Jurkat, Clone E6-1 (cell line): ENCODE measurements at regions not wholly inside any gene's neighbourhood (a gene's known extent, or its start where the extent isn't known, plus 50 kb on each side); places are given as distances from the start of the nearest gene placed in this dataset.

ENCODE experiments used
- DNase-seq: peaks from one replicate; pipeline ENCODE4 v3.0.0-alpha.2; 2011; ENCODE audit warnings: low read depth, low spot score
- H3K4me3 ChIP-seq: 2 replicates; pipeline ENCODE4 v1.5.1; 2011; ENCODE audit warnings: mild to moderate bottlenecking, low read length, control low read depth, moderate library complexity

DNA sequence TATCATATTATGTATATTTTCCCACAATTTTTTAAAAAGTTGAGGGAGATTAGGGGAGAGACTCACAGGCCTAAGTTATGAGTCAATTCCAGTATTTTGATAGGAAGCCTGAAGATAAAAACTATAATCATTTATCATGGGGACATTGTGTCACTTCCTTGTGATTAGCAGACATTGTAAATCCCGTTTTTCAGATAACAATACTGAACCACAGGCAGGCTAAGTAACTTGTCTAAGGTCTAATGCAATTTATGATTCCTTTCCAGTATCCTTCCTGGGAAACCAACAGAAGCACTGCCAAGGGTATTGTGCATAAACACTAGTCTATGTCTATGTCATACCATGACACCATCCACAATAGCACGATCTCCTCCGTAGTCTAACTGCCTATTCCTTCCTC lies 235.2 kb upstream of the PIK3C3 start:
- DNase-seq, result no peak
- no peak overlapping the region for H3K4me3 ChIP-seq

DNA sequence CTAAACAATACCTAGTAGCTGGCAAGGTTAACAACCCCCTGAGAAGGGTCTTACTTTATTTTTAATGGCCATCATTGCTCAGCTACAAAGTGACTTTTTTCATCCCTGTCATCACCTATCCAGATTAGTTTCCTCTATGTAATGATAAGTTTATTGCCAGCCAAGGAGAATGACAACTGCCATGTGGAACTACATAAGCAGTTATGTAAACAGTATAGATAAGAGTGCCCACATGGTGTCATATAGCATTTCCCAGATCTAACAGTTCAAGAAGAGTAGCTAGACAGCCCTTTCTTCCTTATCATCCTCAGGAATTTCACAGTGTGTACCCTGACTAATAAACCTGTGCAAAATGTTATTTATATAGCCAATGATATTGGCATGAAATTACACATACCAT lies 240.2 kb upstream of the PIK3C3 start:
- no peak for DNase-seq
- no peak overlapping the region for H3K4me3 ChIP-seq

DNA sequence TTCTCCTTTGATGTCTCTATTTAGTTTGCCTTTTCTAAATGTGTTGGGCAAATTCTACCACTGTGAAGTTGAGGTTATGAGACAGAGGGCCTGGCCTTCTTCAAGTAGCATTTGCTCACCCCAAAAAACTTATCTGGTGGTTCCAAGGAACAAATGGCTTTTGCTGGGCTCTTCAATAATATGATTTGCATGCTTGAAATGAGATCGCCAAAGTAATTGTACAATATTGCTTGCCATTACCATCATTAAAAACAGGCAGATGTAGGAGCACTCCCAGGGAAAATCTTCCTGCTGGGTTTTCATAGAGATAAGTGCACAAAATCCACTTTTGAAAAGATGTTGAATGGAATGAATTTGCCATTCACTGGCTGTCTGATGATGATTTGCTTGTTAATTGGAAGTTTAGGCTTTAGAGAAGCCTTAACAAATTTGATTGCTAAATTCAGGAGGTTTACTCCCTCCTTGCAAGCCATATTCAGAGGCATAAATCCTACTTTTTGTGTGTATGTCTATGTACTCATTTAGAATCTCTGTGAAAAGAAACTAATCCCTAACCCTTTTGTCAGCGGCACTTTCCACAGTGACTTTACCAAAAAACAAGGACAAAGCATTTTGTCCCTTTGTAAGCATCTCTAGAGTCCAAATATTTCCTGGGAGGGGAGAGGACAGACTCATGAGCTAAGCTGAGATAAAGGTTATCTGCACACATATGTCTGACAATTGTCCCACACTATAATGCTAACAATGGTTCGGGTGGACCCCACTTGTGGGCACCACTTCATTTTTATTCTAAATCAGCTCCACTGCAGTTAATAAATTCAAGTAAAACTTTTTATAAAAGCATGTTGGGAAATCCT lies 240.8 kb upstream of the PIK3C3 start:
- no peak for DNase-seq
- H3K4me3 ChIP-seq, result no peak overlapping the region

DNA sequence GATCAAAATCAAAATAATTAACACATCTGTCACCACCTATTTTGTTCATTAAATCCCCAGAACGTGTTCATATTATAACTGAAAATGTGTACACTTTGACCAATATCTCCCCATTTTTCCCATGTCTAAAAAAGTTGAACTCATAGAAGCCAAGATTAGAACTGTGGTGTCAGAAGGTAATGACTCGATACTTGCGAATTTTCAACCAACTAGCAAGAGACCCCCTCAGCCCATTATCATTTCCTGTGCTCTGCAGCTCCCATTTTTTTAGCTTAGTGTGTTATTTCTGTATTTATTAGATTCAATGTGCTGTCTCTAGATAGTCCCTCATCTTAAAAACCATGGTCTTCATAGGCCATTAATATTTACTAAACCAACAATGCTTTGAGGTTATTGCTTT lies 248.7 kb upstream of the PIK3C3 start:
- DNase-seq, result no peak
- no peak overlapping the region for H3K4me3 ChIP-seq

DNA sequence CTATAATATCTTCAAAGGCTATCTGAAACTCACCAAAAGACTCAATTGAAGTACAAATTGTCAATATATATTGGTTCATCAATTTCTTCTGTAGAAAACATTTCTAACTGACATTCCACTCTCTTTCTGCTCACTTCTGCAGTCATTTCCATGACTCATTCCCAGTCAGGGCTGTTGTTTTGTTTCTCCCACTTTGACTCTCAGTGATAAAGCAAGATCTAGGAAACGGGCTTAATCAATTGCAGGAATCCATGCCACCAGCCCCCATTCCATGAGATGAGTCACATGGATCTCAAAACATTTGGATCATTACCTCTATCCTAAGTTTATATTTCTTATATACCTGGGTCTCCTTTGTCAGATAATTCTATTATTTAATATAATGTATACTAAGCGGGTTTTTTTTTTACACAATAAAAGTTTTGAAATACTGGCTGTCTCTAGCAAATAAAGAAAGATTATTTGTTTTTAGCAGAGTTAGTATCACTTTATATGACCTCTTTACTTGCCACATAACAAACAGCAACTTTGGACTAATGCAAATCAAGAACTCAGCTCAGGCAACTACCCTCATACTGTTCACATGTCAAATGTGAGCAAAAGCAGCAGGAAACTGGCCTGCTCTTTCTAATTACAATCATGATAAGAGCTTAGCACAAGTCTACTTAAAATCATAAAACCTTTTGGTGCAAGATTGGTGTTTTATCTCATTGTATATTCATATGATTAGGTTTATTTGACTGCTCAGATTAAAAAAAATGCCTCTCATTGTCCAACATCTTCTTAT lies 251.1 kb upstream of the PIK3C3 start:
- no peak for DNase-seq

DNA sequence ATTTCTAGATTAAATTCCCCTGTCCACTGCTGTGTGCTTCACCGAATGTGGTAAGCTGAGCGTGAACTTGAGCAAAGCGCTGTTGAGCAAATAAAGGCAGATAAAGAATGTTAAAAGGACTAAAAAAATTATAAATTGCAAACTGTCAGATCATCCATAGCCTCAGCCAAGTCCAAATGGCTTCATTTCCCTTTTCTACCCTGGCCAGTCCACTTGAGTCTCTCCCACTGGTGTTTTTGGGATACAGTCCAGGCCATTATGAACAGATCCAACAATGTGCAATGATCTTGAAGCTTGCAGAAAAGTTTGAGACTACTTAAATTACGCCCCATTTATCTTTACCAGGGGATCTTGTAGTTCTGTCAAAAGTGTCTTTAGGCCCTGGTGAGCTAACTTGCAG lies 254.6 kb upstream of the PIK3C3 start:
- no peak overlapping the region for H3K4me3 ChIP-seq
- DNase-seq, result no peak

More for the DNA sequence above, 251.1 kb upstream of the PIK3C3 start:
- H3K4me3 ChIP-seq, result no peak overlapping the region

DNA sequence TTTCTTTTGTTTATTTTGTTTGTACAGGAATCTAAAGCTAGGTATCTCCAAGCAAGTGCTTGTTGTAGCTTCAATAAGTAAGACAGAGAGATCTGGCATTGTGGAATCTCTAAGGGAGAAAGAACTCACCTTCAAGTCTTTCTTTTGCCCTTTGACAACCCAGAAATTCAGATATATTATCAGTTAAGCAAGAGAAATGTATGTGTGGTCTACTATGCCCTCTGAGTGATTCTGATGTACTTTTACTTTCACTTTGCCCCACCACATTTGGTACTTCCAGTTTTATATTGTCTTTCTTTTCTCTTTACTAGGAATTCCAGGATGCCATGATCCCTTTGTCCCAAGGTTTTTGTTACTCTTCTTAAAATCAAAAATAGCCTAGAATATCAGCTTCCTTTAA lies 259.6 kb upstream of the PIK3C3 start:
- DNase-seq, result no peak
- H3K4me3 ChIP-seq, result no peak overlapping the region; the same call in 1 of the 2 replicates

DNA sequence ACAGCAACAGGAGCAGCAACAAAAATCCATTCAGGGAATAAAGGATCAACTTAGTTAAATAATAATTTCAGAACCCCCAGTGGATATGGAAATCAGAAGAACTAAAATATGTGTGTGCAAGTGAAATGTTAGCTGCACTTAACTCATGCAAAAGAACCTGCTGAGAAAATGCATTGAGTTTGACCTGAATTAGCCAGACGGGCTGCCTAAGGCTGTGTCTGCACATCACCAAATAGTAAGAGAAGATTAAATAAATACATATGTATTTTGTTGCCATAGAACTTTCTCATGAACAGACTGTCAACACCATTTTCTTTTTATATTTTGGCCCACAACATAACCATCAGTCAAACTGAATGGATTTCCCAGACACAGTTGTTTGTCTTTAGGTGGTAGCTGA lies 262.0 kb upstream of the PIK3C3 start:
- no peak for DNase-seq
- H3K4me3 ChIP-seq, result no peak overlapping the region

DNA sequence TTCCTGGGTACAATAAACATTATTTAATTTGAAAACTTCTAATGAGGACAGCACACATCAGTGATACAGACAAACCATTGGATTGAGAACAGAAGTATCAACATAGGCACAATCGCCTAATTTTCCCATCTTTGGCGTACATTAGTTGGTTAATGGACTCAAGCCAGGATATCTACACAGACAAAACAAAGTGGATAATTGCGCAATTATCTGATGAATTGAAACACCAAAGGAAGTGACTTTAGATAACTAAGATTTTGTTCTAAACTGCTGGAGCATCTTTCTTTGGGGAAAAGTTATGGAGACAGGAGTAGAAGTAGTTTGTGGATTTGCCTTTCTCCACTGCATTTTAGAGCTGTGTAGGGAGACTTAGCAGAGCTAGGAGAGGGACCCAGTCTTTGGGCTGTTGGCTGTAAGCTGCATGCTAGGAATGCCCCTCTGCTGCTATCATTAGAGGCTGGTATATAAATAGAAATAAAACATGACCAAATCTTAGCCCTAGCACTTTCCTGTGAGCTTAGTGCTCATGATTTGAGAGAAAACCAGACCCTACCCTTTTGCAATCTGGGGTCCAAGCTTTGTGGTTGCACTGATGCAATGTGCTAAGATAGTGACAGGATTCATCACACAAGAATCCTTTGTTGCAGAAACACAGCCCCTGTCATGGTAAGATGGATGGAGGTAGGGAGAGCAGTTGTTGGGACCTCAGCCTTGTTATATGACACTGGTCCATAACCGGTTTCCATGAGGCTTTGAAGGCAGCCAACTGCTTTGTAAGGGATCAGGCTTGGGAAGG lies 264.5 kb upstream of the PIK3C3 start:
- DNase-seq, result no peak
- H3K4me3 ChIP-seq, result no peak overlapping the region

DNA sequence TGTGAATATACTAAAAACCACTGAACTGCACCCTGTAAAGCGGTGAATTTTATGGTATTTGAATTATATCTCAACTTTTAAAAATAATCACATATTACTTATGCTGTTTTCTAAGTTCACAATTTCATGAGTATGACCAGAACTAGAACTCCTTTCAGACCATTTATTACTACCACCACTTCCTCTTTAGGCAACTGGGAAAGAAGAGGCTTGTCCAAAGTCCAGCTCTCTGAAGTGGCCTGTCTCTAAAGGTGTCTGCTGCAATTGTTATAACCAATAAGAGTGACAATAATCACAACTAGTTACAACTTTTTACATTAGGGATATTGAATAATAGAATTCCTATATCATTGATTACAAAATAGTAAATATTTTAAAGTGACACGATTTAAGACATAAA lies 267.9 kb upstream of the PIK3C3 start:
- no peak overlapping the region for H3K4me3 ChIP-seq
- no peak for DNase-seq

DNA sequence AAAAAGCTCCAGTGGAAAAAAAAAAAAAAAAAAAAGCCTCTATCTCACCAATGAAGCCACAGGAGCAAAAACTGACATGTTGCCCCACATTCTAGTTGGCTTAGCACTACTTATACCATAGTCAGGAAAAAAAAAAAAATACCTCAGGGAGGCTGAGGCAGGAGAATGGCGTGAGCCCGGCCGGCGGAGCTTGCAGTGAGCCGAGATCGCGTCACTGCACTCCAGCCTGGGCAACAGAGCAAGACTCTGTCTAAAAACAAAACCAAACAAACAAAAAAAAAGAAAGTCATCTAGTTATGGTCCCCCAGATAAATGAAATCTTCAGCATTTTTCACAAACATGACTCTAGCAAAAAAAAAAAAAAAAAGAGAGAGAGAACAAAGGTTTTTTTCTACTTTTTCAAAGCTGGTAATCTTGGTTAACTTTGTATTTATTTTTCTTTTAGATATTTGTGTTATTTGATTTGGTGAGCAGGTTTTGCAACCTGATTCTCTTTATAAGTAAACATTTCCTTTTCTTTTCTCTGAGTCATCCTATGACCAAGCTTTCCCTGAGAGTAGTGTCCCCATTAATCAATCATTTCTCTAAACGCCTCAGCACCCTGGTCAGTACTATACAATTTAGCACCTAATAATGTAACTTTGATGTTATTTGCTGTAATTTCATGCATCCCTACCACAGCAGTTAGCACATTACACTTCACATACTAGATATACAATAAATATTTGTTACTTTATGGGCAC lies 273.7 kb upstream of the PIK3C3 start:
- no peak for DNase-seq
- no peak overlapping the region for H3K4me3 ChIP-seq

DNA sequence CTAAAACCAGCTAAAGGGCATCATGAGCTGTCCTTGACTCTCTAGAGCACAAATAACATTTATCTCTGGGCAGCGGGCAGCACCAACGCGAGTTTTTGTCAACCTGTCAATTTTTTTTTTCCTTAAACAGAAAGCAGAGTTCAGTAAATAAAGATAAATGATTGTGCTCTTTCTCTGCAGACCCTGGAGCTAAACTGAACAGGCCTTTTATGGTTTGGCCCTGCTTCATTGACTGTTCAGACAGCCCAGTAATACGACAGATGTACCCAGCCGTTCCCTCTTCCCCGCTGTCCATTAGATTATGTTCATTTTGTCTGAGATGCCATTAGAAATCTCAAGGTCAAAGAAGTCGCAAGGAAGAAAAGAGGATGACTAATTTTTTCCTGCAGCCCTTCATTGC lies 280.5 kb upstream of the PIK3C3 start:
- no peak overlapping the region for H3K4me3 ChIP-seq
- no peak for DNase-seq

DNA sequence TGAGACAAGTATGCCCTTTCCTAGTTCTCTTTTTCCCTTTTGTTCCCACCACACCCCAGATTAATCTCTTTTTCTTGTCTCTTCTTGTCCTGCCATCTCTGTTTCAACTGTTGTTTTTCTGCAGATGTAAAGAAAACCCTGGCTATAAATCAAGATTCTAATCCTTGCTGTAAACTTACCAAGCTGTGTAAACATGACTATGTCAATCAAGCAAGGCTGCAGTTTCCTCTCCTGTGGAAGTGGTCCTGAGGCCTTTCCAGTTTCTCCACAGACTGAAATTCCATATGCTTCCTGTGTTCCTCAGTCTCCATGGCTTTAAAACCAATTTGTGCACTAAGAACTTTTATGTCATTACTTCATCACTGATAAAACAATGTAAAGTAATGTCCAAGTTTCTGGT lies 288.8 kb upstream of the PIK3C3 start:
- DNase-seq, result no peak
- H3K4me3 ChIP-seq, result no peak overlapping the region

DNA sequence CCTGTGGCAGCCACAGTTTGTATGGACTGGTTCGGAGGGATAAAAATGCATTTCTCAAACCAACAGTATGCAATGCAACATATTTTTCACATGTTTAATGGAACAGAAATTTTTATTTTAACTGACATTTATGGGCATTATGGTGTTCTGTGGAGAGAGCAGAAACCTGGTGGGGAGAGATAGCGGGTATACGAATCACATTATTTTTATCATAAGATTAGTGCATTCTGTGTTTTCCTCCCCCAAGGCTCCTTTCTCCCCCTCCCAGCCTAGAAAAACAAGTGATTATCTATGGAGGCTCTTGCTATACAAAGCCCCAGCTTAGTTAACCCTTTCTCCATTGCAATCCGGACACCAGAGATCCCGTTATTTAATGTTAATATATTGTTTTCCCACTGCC lies 289.8 kb upstream of the PIK3C3 start:
- no peak overlapping the region for H3K4me3 ChIP-seq
- no peak for DNase-seq

DNA sequence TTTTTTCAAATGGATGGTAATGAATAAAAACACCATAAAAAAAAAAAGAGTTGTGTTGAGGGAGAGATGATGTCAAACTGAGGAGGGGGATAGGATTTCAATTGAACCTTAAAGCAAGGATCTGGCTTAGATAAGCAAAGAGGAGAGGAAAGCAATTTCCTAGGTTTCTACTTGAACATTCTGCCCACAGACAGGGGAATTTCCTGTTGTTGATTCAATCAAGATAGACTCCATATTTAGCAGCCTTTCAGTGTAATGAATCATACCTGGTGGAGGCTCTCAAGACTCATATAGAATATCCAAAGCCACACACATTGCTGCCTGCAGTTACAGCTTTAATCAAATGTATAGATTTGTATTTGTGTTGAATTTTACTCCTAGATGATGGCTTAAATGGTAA lies 294.4 kb upstream of the PIK3C3 start:
- DNase-seq, result no peak

DNA sequence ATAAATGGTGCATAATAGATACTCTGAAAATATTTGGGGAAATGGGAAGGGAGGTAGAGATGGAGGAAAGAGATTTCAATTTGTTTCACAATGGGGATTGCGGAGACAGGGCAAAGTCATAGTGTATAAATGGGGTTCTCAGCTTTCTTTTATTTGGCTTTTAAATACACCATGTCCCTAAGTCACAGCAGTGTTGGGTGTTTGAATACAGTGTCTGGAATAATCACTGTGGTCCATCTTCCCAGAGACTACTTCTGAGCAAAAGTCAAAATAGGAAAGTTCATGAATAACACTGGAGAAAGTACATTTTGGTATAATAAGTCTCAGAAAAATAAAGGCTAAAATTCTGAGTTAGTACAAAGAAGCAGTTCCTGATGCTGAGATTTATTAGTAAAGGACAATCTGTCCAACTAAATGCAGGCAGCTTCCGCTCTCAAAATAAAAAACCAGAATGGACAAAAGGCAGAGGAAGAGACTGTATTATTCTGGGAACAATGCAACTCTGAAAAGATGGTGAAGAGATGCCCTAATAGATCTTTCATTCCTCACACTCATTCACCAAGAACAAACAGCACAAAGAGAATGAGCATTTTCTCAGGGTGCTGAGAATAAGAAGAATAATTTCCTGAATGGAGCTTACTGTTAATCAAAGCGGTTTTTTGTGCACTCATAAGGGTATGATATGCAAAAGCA lies 295.4 kb upstream of the PIK3C3 start:
- no peak overlapping the region for H3K4me3 ChIP-seq
- no peak for DNase-seq

More for the DNA sequence above, 294.4 kb upstream of the PIK3C3 start:
- H3K4me3 ChIP-seq, result no peak overlapping the region

DNA sequence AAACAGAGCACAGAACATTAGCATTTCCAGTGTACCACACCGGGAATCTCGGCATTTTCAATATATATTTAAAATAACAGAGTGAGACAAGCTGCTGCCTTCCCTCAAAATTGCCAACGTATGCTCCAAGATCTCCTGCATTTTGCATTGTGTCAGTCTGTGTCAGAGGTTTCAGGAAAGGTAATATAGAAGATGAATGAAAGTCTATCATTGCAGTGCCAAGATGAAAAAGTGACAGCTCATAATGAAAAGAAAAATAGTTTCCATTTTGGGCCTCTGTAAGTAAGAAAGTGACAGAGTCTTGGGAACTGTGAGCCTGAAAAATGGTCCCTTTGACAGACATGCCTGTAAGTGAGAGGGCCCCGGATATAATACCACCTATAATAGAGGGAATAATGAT lies 297.8 kb upstream of the PIK3C3 start:
- no peak overlapping the region for H3K4me3 ChIP-seq
- no peak for DNase-seq

DNA sequence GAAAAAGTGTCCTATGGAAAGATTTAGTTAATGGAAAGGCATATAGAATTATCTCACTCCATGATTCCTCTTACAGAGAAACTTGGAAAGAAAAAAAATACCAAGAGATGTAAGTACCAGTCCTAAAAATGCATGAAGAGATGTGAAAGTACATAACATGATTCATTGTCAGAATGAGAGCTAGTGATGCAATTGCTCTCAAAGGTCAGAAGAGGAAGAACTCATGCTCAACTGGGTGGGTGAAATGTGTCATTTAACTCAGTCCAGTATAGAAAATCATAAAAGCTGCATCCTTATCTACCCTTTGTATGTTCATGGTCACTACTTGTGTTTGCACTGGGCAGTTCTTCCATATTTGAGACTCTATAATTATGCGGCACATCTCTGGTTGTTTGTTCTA lies 300.0 kb upstream of the PIK3C3 start:
- DNase-seq, result no peak
- H3K4me3 ChIP-seq, result no peak overlapping the region

DNA sequence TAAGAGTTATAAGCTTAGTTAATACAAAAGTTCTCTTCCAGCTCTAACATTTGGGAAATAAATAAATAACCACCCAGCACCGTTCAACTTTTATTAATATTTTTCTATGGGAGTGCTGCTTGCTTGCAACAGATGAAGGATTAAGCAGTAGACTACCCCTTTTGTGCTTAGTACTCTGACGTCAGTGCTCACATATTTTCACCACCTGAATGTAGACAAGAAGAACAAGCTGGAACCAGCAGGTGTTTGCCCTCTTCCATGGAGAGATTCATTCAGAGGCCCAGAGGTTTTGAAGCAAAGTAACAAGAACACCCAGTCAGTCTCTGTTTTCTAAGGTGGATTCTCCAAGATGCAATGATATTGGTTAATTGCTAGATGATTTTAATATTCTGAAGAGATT lies 307.1 kb upstream of the PIK3C3 start:
- DNase-seq, result no peak
- no peak overlapping the region for H3K4me3 ChIP-seq
